HG03460 (cell line): ENCODE measurements at regions not wholly inside any gene's neighbourhood (a gene's known extent, or its start where the extent isn't known, plus 50 kb on each side); places are given as distances from the start of the nearest gene placed in this dataset.

Source experiments
- ATAC-seq: cut with Tn5 transposase; IDR thresholded peaks from one replicate; pipeline ENCODE4 v1.9.1; 2021; ENCODE audit not compliant: unreplicated experiment

GRCh38 chr13:74449811-74450524, 315.8 kb upstream of the KLF12 start:
- no peak for ATAC-seq

DNA sequence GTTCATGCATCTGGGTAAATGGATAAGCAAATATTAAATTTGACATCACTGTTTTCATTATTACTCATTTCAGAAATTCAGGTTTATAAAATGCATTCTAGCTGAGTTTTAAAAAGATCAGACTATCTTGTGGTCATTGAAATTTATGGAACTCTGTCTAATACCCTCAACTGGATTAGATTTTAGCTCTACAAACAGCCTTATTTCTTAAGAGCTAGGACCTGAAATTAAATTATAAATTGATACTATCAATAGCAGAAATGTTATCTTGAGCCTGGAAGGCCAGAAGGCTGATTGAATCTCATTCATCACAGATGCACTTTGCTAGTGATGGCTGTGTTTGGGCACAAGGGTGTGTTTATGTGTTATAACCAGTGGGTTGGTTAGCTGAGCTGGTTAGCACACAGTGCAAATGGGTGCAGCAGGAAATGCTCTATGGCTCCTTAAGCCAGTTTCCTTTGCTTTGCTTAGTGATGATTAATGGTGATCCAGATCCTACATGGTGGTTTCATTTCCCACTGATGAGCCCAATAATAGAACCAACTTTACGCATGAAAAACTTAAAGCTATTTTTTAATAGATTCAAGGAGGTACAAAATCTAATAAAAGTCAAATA, 310.8 kb upstream of the KLF12 start:
- no peak for ATAC-seq

DNA sequence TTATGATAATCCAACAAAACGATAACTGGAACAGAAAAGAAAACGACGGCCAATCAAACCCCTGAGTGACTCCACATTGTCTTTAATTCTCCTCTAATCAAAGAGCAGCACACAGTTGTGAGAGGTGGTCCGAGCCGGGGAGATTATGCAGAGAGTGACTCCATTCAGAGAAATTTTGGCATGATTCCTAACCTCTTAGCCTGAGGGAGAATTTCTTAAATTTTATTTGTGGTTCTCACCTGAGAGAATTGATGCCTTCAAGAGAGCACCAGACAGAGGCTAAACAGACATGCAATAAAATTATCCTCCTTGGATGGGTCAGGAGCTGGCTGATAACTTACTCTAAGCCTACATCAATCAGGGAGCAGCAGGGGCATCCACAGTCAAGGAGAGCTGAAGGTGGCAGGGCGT, 310.0 kb upstream of the KLF12 start:
- ATAC-seq, result no peak

- no peak for ATAC-seq
Measured at GRCh38 chr13:74443631-74444030, 309.4 kb upstream of the KLF12 start.

GRCh38 chr13:74442751-74443150, 308.5 kb upstream of the KLF12 start:
- no peak for ATAC-seq

GRCh38 chr13:74438901-74439300, 304.7 kb upstream of the KLF12 start:
- no peak for ATAC-seq

GRCh38 chr13:74434782-74435181, 300.6 kb upstream of the KLF12 start:
- no peak for ATAC-seq

- ATAC-seq, result no peak
Measured at GRCh38 chr13:74424455-74424854, 290.3 kb upstream of the KLF12 start.

GRCh38 chr13:74423434-74423833, 289.2 kb upstream of the KLF12 start:
- ATAC-seq, result no peak

GRCh38 chr13:74414458-74414857, 280.3 kb upstream of the KLF12 start:
- ATAC-seq, result no peak

- no peak for ATAC-seq
Measured at GRCh38 chr13:74413482-74413881, 279.3 kb upstream of the KLF12 start.

- no peak for ATAC-seq
Measured at GRCh38 chr13:74409551-74409950, 275.3 kb upstream of the KLF12 start.

GRCh38 chr13:74406420-74406819, 272.2 kb upstream of the KLF12 start:
- no peak for ATAC-seq

- ATAC-seq, result no peak
Measured at GRCh38 chr13:74398599-74398998, 264.4 kb upstream of the KLF12 start.

GRCh38 chr13:74389056-74389455, 254.9 kb upstream of the KLF12 start:
- no peak for ATAC-seq

DNA sequence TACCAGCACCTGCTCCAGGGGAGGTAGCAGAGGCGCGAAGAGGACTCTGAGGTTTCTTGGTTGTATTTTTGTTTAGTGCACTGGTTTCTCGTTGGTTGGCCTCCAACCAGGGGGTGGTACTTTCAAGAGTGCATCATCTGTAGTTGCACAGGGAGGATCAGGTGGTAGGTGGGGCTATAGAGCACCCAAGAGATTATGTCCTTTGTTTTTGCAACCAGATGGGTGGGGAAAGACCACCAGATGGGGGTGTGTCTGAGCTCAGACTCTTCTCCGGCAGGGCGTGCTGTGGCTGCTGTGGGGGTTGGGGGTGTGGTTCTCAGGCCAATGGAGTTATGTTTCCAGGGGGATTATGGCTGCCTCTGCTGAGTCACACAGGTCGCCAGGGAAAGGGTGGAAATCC, 254.4 kb upstream of the KLF12 start:
- ATAC-seq, result no peak

DNA sequence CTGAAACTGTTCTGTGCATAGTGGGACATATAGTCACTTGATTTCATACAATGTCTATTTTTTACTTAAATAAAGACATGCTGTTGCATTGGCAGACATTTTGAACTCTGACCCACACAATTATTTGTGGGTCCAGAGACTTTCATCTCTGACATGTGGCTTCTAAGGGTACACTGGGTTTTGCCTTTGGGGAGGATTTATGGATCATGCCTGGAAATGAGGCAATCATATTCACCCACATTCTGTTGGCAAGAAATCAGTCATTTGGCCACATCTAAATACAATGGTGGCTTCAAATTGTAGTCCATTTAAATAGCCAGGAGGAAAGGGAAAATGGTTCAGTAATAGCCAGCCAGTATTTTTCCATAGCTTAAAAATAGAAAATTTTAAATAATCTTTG, 238.3 kb upstream of the KLF12 start:
- no peak for ATAC-seq

DNA sequence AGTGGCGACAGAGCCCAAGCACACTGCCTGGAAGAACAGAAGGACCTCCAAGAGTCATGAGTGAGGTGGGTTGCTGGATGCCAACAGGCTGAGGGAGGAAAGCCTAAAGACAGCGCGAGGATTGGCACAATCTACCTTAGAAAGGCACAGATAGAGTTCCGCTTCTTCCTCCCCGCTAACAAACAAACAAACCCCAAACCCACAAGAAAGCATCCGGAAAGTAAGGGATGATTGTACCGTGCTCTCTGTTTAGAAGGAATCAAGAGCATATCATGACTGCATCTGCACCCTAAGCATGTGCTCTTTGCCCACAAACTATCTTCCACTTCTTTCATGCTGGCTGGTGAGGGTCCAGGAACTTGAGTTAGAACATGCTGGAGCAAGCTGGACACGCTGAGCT, 233.0 kb upstream of the KLF12 start:
- no peak for ATAC-seq

GRCh38 chr13:74361274-74361673, 227.1 kb upstream of the KLF12 start:
- ATAC-seq, result no peak

DNA sequence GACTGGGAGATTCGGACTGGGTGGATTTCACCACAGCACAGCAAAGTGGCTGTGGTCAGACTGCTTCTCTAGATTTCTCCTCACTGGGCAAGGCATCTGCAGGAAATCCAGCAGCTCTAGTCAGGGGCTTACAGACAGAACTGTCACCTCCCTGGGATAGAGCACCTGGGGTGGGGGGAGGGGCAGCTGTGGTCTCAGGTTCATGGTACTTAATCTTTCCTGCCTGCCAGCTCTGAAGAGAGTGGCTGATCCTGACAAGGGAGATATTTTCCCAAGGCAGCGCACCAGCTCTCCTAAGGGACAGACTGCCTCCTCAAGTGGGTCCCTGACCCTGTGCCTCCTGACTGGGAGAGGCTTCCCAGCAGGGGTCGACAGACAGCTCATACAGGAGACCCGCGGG, 212.8 kb upstream of the KLF12 start:
- ATAC-seq, result no peak

DNA sequence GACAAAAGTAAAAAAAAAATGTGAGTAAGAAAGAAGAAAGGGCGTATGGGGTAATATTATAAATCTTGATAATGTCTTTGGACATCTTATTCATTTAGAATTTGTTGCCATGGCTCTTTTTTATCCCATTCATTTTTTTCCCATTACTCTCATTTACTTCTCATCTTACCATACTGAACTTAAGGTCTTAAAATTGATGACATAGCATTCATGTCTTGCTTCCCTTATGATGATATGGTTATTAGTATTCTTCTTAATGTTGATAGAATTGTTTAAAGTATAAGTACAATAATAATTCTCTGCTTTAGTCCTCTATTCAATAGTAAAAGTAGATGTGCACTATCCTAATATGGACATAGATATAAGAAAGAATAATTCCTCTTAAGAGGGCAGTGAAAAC, 204.1 kb upstream of the KLF12 start:
- ATAC-seq, result no peak

- ATAC-seq, result no peak
Measured at GRCh38 chr13:74336546-74336945, 202.3 kb upstream of the KLF12 start.

GRCh38 chr13:74335370-74335769, 201.2 kb upstream of the KLF12 start:
- no peak for ATAC-seq
